ENCODE measurements at regions not wholly inside any gene's neighbourhood (a gene's known extent, or its start where the extent isn't known, plus 50 kb on each side); places are given as distances from the start of the nearest gene placed in this dataset.

GRCh38 chr2:138155304-138155703 is 191.0 kb downstream of the HNMT start:
- Histone ChIP-seq H3K27ac (ENCODE audit: insufficient read length, low read depth, low read length) (no peak overlapping the region), H2AK5ac (ENCODE audit: insufficient read length, low read length) (no peak overlapping the region), H3K14ac (ENCODE audit: insufficient read depth, low read length) (no peak overlapping the region), H2BK20ac (ENCODE audit: low read depth, low read length, poor library complexity, severe bottlenecking) (no peak overlapping the region), H3K79me1 (ENCODE audit: insufficient read depth, low read depth, low read length, poor library complexity, severe bottlenecking) (no peaks in the 10 kb centered on the region), H3K4ac (ENCODE audit: low read depth, low read length) (no peak overlapping the region), H3K9me3 (ENCODE audit: control insufficient read depth, low read depth, low read length) (no peaks in the 10 kb centered on the region), H3K23me2 (ENCODE audit: insufficient read length, low read depth, low read length, poor library complexity, severe bottlenecking) (no peaks in the 10 kb centered on the region), H3K18ac (ENCODE audit: insufficient read length, low read depth, low read length) (no peak overlapping the region), H3K4me1 (ENCODE audit: insufficient read depth, low read length) (no peaks in the 10 kb centered on the region), H2BK12ac (ENCODE audit: insufficient read length, low read depth, low read length) (no peak overlapping the region), H2BK15ac (ENCODE audit: low read depth, low read length) (no peak overlapping the region), H3K9ac (ENCODE audit: extremely low read depth, insufficient read length, low read length) (no peak overlapping the region), H4K5ac (ENCODE audit: insufficient read length, low read depth, low read length) (no peak overlapping the region), H4K8ac (replicated peaks; ENCODE audit: insufficient read length, low read depth, low read length) (no peak overlapping the region), H3T11ph (ENCODE audit: low read length) (no peak overlapping the region), H2AFZ (ENCODE audit: low read length) (no peak overlapping the region), H2BK5ac (ENCODE audit: insufficient read length, low read length) (no peak overlapping the region), H4K91ac (ENCODE audit: insufficient read length, low read depth, low read length) (no peak overlapping the region), H4K20me1 (ENCODE audit: control insufficient read depth, insufficient read depth, insufficient read length) (no peaks in the 10 kb centered on the region), H3K79me2 (ENCODE audit: insufficient read depth, low read length) (no peaks in the 10 kb centered on the region), H3K4me2 (ENCODE audit: insufficient read depth, insufficient read length, low read length) (no peak overlapping the region), H3K27me3 (ENCODE audit: insufficient read depth, low read length) (no peaks in the 10 kb centered on the region), H2BK120ac (ENCODE audit: low read depth, low read length, poor library complexity, severe bottlenecking) (no peak overlapping the region), H3K56ac (ENCODE audit: insufficient read length, low read depth, low read length) (no peak overlapping the region), H3K23ac (ENCODE audit: insufficient read length, low read depth, low read length) (no peak overlapping the region)
- no peak overlapping the region; a peak in 1 of 7 replicates for H3K27ac Mint-ChIP-seq
- no peaks in the 10 kb centered on the region for H3K9me3 Mint-ChIP-seq
- no peak for TF ChIP-seq CTCF (conservative IDR thresholded peaks at IDR 0.05)
- H3K36me3 Mint-ChIP-seq (ENCODE audit: insufficient read depth in 1 of 3, low read depth in 3 of 3) = no peaks in the 10 kb centered on the region
- H3K4me3 Mint-ChIP-seq = no peak overlapping the region
- no peak for DNase-seq
- H3K4me1 Mint-ChIP-seq = no peaks in the 10 kb centered on the region
- H3K27me3 Mint-ChIP-seq (ENCODE audit: low read depth) = no peaks in the 10 kb centered on the region; the same call in 1 of the 2 replicates
- no CpG with 5 or more reads among the region's 1 CpG for WGBS (ENCODE audit: extremely low coverage, insufficient read length, low lambda C conversion rate)

Data from H9 (cell line).